ENCODE measurements at regions not wholly inside any gene's neighbourhood (a gene's known extent, or its start where the extent isn't known, plus 50 kb on each side); places are given as distances from the start of the nearest gene placed in this dataset.

GRCh38 chr14:25116607-25117006 is 66.7 kb upstream of the STXBP6 start:
- H3K9me2 ChIP-seq: no peaks in the 10 kb centered on the region
- no peak for DNase-seq
- TF ChIP-seq MEF2A (IDR thresholded peaks at IDR 0.05; ENCODE audit: borderline replicate concordance, low read depth): no peak
- TF ChIP-seq USF2 (IDR thresholded peaks at IDR 0.05; ENCODE audit: borderline replicate concordance, low read depth, low read length): no peak
- no peak for TF ChIP-seq SMC3 (IDR thresholded peaks at IDR 0.05; ENCODE audit: low read depth, low read length)
- TF ChIP-seq PBX3 (IDR thresholded peaks at IDR 0.05): no peak
- TF ChIP-seq EZH2phosphoT487 (IDR thresholded peaks at IDR 0.05; ENCODE audit: borderline replicate concordance, low read depth): no peak

GRCh38 chr14:25113394-25113793 is 63.4 kb upstream of the STXBP6 start:
- ChIA-PET POLR2A (no interaction called here), CTCF (interaction anchor here (1.3 kb wide), 1 partner anchor 19 kb away, joined by 10 read pairs; no protein-coding TSS in a partner anchor)
- TF ChIP-seq GABPA (IDR thresholded peaks at IDR 0.05; ENCODE audit: low read depth) (no peak), YY1 (IDR thresholded peaks at IDR 0.05; ENCODE audit: low read depth) (no peak), FOXJ3 (CRISPR knock-in tag; IDR thresholded peaks at IDR 0.05) (no peak), ELF1 (IDR thresholded peaks at IDR 0.05) (no peak), CHD2 (IDR thresholded peaks at IDR 0.05; ENCODE audit: low read length, partially characterized antibody) (no peak), JUND (IDR thresholded peaks at IDR 0.05) (no peak)
- 0 out of 4 replicates have a peak, but pooled peaks cover 0 to 7% of the 10 kb centered on the region in 2 experiments for H3K4me1 ChIP-seq (ENCODE audit: control insufficient read depth in 1 of 2, insufficient read depth in 2 of 2, low read depth in 1 of 2, low read length in 1 of 2)
- H3K4me2 ChIP-seq: no peak overlapping the region
- WGBS (ENCODE audit: low lambda C conversion rate): 3% methylated on average over 1 of the region's 1 CpG
- no peaks in the 10 kb centered on the region for H4K20me1 ChIP-seq (ENCODE audit: insufficient read depth)
- H3K9ac ChIP-seq: no peak overlapping the region
- no peak for DNase-seq
- H3K27me3 ChIP-seq (ENCODE audit: insufficient read depth): no peaks in the 10 kb centered on the region
- H3K79me2 ChIP-seq (ENCODE audit: insufficient read depth): no peaks in the 10 kb centered on the region
- no peak overlapping the region for H2AFZ ChIP-seq (ENCODE audit: low read depth)
- H3K9me3 ChIP-seq: no peaks in the 10 kb centered on the region
- peaks cover 26% of the 10 kb centered on the region for H3F3A ChIP-seq (replicated peaks; ENCODE audit: insufficient read depth)
- H3K27ac ChIP-seq (ENCODE audit: low read depth in 2 of 2, low read length in 1 of 2): no peak overlapping the region
- no peaks in the 10 kb centered on the region for H3K36me3 ChIP-seq (replicated peaks in 1 of 2; ENCODE audit: control insufficient read depth in 1 of 2, insufficient read depth in 2 of 2, low read length in 1 of 2)
- no peak overlapping the region for H3K4me3 ChIP-seq (ENCODE audit: low read depth in 2 of 2, low read length in 1 of 2)
- no peaks in the 10 kb centered on the region for H3K9me2 ChIP-seq

More at GRCh38 chr14:25116607-25117006, 66.7 kb upstream of the STXBP6 start:
- no peaks in the 10 kb centered on the region for H3K9me3 ChIP-seq
- H3K9ac ChIP-seq: no peak overlapping the region
- H3K27me3 ChIP-seq (ENCODE audit: insufficient read depth): no peaks in the 10 kb centered on the region
- H3F3A ChIP-seq (replicated peaks; ENCODE audit: insufficient read depth): peaks cover 2% of the 10 kb centered on the region
- H3K36me3 ChIP-seq (replicated peaks in 1 of 2; ENCODE audit: control insufficient read depth in 1 of 2, insufficient read depth in 2 of 2, low read length in 1 of 2): no peaks in the 10 kb centered on the region
- no peak overlapping the region for H2AFZ ChIP-seq (ENCODE audit: low read depth)
- H3K79me2 ChIP-seq (ENCODE audit: insufficient read depth): no peaks in the 10 kb centered on the region
- H4K20me1 ChIP-seq (ENCODE audit: insufficient read depth): no peaks in the 10 kb centered on the region
- H3K4me3 ChIP-seq (ENCODE audit: low read depth in 2 of 2, low read length in 1 of 2): no peak overlapping the region
- no peak overlapping the region for H3K4me2 ChIP-seq
- ChIA-PET CTCF (no interaction called here), POLR2A (no interaction called here)
- H3K27ac ChIP-seq (ENCODE audit: low read depth in 2 of 2, low read length in 1 of 2): no peak overlapping the region
- no peaks in the 10 kb centered on the region for H3K4me1 ChIP-seq (ENCODE audit: control insufficient read depth in 1 of 2, insufficient read depth in 2 of 2, low read depth in 1 of 2, low read length in 1 of 2)

All from SK-N-SH (cell line).